Pancreas (tissue), 10 donors: ENCODE measurements at regions not wholly inside any gene's neighbourhood (a gene's known extent, or its start where the extent isn't known, plus 50 kb on each side); places are given as distances from the start of the nearest gene placed in this dataset.

Experiments used
- ATAC-seq, 4 donors: fragments of 200-7000 bp; cut with Tn5 transposase; one replicate each; pipeline versions ENCODE4 v1.8.0 to v1.9.1; 2020; ENCODE audit warnings: mild to moderate bottlenecking in 4 of 4, moderate library complexity in 4 of 4
- DNase-seq, 6 donors: peaks; one replicate each; pipeline ENCODE4 v3.0.0-alpha.2; 2020
- FAIRE-seq: peaks from 2 replicates; lab custom pipeline; 2012; peaks lifted over from hg19 to GRCh38; lab: Jason Lieb, UNC
- H3K27ac ChIP-seq, 4 donors: fragments of 200-600 bp; sonication (generic); 1 replicate in 3 of 4; 2 replicates in 1 of 4; pipeline versions ENCODE4 v1.5.0 to v1.8.0; 2020
- H3K27me3 ChIP-seq, 4 donors: fragments of 200-600 bp; one replicate each; pipeline ENCODE4 v1.8.0; 2021
- H3K36me3 ChIP-seq, 3 donors: fragments of 200-600 bp; sonication (generic) in 1 of 3; one replicate each; pipeline versions ENCODE4 v1.5.0 to v1.8.0; 2020 to 2021
- H3K4me1 ChIP-seq, 3 donors: fragments of 200-600 bp; one replicate each; pipeline ENCODE4 v1.8.0; 2021
- H3K4me3 ChIP-seq, 4 donors: fragments of 200-600 bp; sonication (generic) in 2 of 4; one replicate each; pipeline versions ENCODE4 v1.5.0 to v1.8.0; 2020 to 2021
- H3K9me3 ChIP-seq, 4 donors: fragments of 200-600 bp; one replicate each; pipeline ENCODE4 v1.8.0; 2021
- WGBS, 2 donors: extraction: QIAGEN DNeasy Blood & Tissue Kit; methylation state at CpG; one replicate each; pipeline ENCODE4 v1.1.7; 2013; 5-methylcytosine and 5-hydroxymethylcytosine counted together
- intact Hi-C, 3 donors: fragments of 100-400 bp; cut with DNase I; formaldehyde crosslinking; loops; one replicate each; pipeline versions ENCODE4 v1.11.1 to v1.14.2; 2022
- TF ChIP-seq, protein P1 (sequence below), 4 donors: fragments of 200-600 bp; sonication (generic) in 3 of 4; IDR thresholded peaks; one replicate each; pipeline versions ENCODE4 v1.5.0 to v1.8.0; 2021; ENCODE audit warnings: antibody characterized with exemption in 4 of 4
- donor health status: healthy with polysubstance abuse.
- donor health status: DM: no; HTN: no; CAD: no; lungs with moderate emphysema.
- donor health status: DM: no; HTN: no; CAD: no.
- donor health status: control.
- donor health status: control.
- donor health status: Bipolar disorder and iron deficiency.
- donor health status: DM: yes; HTN: yes; CAD: no.
- donor health status: DM: no; HTN: no; CAD: no.
- donor health status: DM: no; HTN: no; CAD: no.
- donor health status: DM: yes; HTN: yes; CAD: no.

DNA sequence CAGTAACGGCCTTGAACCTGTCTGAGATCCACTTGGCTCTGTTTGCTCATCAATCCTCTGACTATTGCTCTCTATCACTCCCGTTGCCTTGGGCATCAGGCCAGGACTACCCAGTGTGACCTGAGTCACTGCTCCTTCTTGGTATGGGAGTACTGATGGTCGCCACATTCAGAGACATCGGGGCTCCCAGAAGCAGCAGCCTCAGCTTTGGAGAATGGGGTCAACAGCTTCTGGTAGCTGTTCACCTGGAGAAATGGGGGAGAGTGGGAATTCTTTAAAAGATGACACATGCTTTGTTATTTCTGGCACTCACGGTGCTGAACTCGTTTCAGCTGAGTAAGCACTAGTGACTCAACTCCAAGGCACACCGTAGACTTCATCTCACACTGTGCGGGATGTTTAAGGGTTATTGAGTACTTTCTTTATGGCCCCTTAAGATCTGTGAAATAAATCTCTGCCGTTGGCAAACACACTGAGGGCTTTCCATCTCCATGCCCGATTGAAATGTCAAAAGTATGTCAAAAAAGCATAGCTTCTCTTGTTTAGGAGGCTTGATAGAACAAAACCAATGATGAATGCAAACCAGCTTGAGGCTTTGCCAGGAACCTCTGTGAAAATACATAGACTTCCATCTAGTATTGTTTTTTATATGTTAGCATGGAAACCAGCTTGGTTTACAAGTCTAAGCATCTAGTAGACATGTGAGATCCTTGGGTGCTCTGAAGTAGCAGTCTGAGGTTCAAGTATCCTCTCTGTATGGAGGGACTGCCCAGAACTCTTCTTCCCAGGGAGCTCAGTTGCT lies 333.1 kb downstream of the CXCL12 start:
- Histone ChIP-seq H3K27ac (no peak overlapping the region), H3K27me3 (no peaks in the 10 kb centered on the region), H3K4me3 (no peak overlapping the region), H3K4me1 (peaks cover under 1 to 27% (median 16%) of the 10 kb centered on the region in 3 donors), H3K36me3 (no peaks in the 10 kb centered on the region), H3K9me3 (no peaks in the 10 kb centered on the region)
- TF ChIP-seq, protein P1, sequence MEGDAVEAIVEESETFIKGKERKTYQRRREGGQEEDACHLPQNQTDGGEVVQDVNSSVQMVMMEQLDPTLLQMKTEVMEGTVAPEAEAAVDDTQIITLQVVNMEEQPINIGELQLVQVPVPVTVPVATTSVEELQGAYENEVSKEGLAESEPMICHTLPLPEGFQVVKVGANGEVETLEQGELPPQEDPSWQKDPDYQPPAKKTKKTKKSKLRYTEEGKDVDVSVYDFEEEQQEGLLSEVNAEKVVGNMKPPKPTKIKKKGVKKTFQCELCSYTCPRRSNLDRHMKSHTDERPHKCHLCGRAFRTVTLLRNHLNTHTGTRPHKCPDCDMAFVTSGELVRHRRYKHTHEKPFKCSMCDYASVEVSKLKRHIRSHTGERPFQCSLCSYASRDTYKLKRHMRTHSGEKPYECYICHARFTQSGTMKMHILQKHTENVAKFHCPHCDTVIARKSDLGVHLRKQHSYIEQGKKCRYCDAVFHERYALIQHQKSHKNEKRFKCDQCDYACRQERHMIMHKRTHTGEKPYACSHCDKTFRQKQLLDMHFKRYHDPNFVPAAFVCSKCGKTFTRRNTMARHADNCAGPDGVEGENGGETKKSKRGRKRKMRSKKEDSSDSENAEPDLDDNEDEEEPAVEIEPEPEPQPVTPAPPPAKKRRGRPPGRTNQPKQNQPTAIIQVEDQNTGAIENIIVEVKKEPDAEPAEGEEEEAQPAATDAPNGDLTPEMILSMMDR (IDR thresholded peaks at IDR 0.05) = no peak
- FAIRE-seq (no peak), DNase-seq (peak in 4 of 6 donors; percentile 44 to 76 (median 57)), ATAC-seq (peak; percentile 80 to 87 (median 84))
- intact Hi-C loops = no loop called here
- 32 to 33% methylated on average over 10 of the region's 10 CpGs for whole genome bisulfite sequencing, 2 donors

GRCh38 chr10:44051091-44051490 lies 333.8 kb downstream of the CXCL12 start:
- H3K27ac ChIP-seq = no peak overlapping the region
- H3K4me3 ChIP-seq = no peak overlapping the region
- H3K27me3 ChIP-seq = no peaks in the 10 kb centered on the region
- H3K9me3 ChIP-seq = no peaks in the 10 kb centered on the region
- DNase-seq = no peak
- FAIRE-seq = no peak
- H3K36me3 ChIP-seq = no peaks in the 10 kb centered on the region
- H3K4me1 ChIP-seq = peaks cover 0 to 23% (median 23%) of the 10 kb centered on the region in 3 donors
- ATAC-seq = peak in 3 of 4 donors; percentile 22 to 41 (median 36)
- WGBS, 2 donors = 38 to 51% methylated on average over 5 of the region's 5 CpGs
- intact Hi-C loops = no loop called here
- TF ChIP-seq, protein P1 (IDR thresholded peaks at IDR 0.05) = no peak

- Histone ChIP-seq H3K4me3 (no peak overlapping the region), H3K36me3 (no peaks in the 10 kb centered on the region), H3K27ac (no peak overlapping the region), H3K27me3 (no peaks in the 10 kb centered on the region), H3K9me3 (no peaks in the 10 kb centered on the region), H3K4me1 (peaks cover 0 to 24% (median 23%) of the 10 kb centered on the region in 3 donors)
- TF ChIP-seq, protein P1 (IDR thresholded peaks at IDR 0.05) = no peak
- intact Hi-C loops = no loop called here
- ATAC-seq = no peak
- no peak for FAIRE-seq
- 87 to 96% methylated on average over 9 of the region's 9 CpGs for WGBS, 2 donors
- no peak for DNase-seq
Observed at GRCh38 chr10:44049301-44050015, 335.4 kb downstream of the CXCL12 start.

DNA sequence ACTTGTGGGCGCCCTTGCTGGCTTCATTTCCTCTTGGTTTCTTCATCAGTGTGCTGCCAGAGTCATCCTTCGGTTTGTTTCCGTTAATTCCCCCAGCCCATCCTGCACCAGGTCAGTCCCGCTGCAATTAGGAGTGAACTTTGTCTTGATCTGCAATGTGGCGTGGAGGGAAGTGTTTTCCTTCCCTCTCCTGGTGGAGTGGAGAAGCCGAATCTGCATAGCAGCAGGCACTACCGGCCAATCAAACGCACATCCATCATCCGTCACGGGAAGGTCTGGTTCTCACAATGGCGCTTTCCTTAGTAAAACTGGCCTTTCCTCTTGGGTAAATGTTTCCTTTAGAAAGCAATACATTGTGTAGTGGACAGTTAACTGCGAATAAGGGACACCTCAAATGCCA lies 337.5 kb downstream of the CXCL12 start:
- FAIRE-seq (no peak), ATAC-seq (no peak), DNase-seq (no peak)
- Histone ChIP-seq H3K27ac (peak overlapping the region in 1 of 4 donors; percentile 16), H3K4me1 (peaks cover 0 to 24% (median 23%) of the 10 kb centered on the region in 3 donors), H3K27me3 (no peaks in the 10 kb centered on the region), H3K36me3 (no peaks in the 10 kb centered on the region), H3K9me3 (no peaks in the 10 kb centered on the region), H3K4me3 (no peak overlapping the region)
- TF ChIP-seq, protein P1 (IDR thresholded peaks at IDR 0.05) = no peak
- intact Hi-C loops = no loop called here
- WGBS, 2 donors = 73 to 76% methylated on average over 12 of the region's 12 CpGs
